Mesenchymal stem cell (in vitro differentiated cells and primary cell): ENCODE measurements at regions not wholly inside any gene's neighbourhood (a gene's known extent, or its start where the extent isn't known, plus 50 kb on each side); places are given as distances from the start of the nearest gene placed in this dataset.

Experiments
- DNase-seq: peaks from one replicate; pipeline ENCODE4 v3.0.0-alpha.2; 2013
- H2AFZ ChIP-seq: one replicate; pipeline ENCODE4 v1.6.1; 2013; ENCODE audit warnings: low read depth, mild to moderate bottlenecking, control low read depth, inconsistent platforms, low read length, moderate library complexity
- H2AK5ac ChIP-seq: 2 replicates; pipeline ENCODE4 v1.6.1; 2013; ENCODE audit warnings: low read length, moderate library complexity, mild to moderate bottlenecking, inconsistent platforms; ENCODE audit not compliant: severe bottlenecking
- H2BK120ac ChIP-seq: one replicate; pipeline ENCODE4 v1.6.1; 2013; ENCODE audit warnings: low read depth, mild to moderate bottlenecking, inconsistent platforms, low read length, moderate library complexity
- H2BK12ac ChIP-seq, 2 experiments: one replicate each; pipeline ENCODE4 v1.6.1; 2013; ENCODE audit warnings: inconsistent platforms in 2 of 2, low read length in 2 of 2, mild to moderate bottlenecking in 2 of 2, moderate library complexity in 2 of 2, control low read depth in 1 of 2
- H2BK15ac ChIP-seq: one replicate; pipeline ENCODE4 v1.6.1; 2013; ENCODE audit warnings: mild to moderate bottlenecking, low read depth, inconsistent platforms; ENCODE audit not compliant: poor library complexity, severe bottlenecking
- H2BK5ac ChIP-seq: 2 replicates; pipeline ENCODE4 v1.6.1; 2013; ENCODE audit warnings: low read depth, mild to moderate bottlenecking, low read length, control low read depth, inconsistent platforms; ENCODE audit not compliant: poor library complexity, severe bottlenecking
- H3K14ac ChIP-seq, 2 experiments: one replicate each; pipeline ENCODE4 v1.6.1; 2013; ENCODE audit warnings: inconsistent platforms in 2 of 2, low read length in 2 of 2, control low read depth in 1 of 2, mild to moderate bottlenecking in 1 of 2, moderate library complexity in 1 of 2
- H3K18ac ChIP-seq, 2 experiments: one replicate each; pipeline ENCODE4 v1.6.1; 2013; ENCODE audit warnings: inconsistent platforms in 2 of 2, low read length in 2 of 2, control low read depth in 1 of 2, low read depth in 1 of 2, mild to moderate bottlenecking in 1 of 2
- H3K23ac ChIP-seq, 2 experiments: one replicate each; pipeline ENCODE4 v1.6.1; 2013; ENCODE audit warnings: inconsistent platforms in 2 of 2, low read length in 2 of 2, mild to moderate bottlenecking in 2 of 2, moderate library complexity in 2 of 2, control low read depth in 1 of 2
- H3K27ac ChIP-seq: 2 replicates; pipeline ENCODE4 v1.5.1; 2013; ENCODE audit warnings: mild to moderate bottlenecking, moderate library complexity, low read length, control low read depth, inconsistent platforms; ENCODE audit not compliant: poor library complexity, severe bottlenecking
- H3K27me3 ChIP-seq, 2 experiments: 2 replicates each; pipeline versions ENCODE4 v1.6.1 to v1.7.0; 2013; ENCODE audit warnings: low read length in 2 of 2, mild to moderate bottlenecking in 2 of 2, moderate library complexity in 2 of 2, control low read depth in 1 of 2, inconsistent platforms in 1 of 2; ENCODE audit not compliant: control insufficient read depth in 1 of 2, insufficient read depth in 1 of 2
- H3K36me3 ChIP-seq, 2 experiments: 2 replicates each; pipeline versions ENCODE4 v1.6.1 to v1.7.0; 2013; ENCODE audit warnings: low read length in 2 of 2, control low read depth in 1 of 2, inconsistent platforms in 1 of 2, low read depth in 1 of 2, mild to moderate bottlenecking in 1 of 2; ENCODE audit not compliant: insufficient read depth in 2 of 2, control insufficient read depth in 1 of 2
- H3K4ac ChIP-seq, 2 experiments: one replicate each; pipeline ENCODE4 v1.6.1; 2013; ENCODE audit warnings: inconsistent platforms in 2 of 2, low read length in 2 of 2, mild to moderate bottlenecking in 2 of 2, moderate library complexity in 2 of 2, control low read depth in 1 of 2, low read depth in 1 of 2
- H3K4me1 ChIP-seq: 2 replicates; pipeline ENCODE4 v1.6.1; 2013; ENCODE audit warnings: low read depth, low read length, control low read depth; ENCODE audit not compliant: control insufficient read depth, insufficient read depth
- H3K4me2 ChIP-seq: 2 replicates; pipeline ENCODE4 v1.6.1; 2013; ENCODE audit warnings: low read length, mild to moderate bottlenecking, inconsistent platforms; ENCODE audit not compliant: poor library complexity, severe bottlenecking
- H3K4me3 ChIP-seq, 2 experiments: 2 replicates each; pipeline versions ENCODE4 v1.5.1 to v1.7.0; 2013; ENCODE audit warnings: low read length in 2 of 2, mild to moderate bottlenecking in 2 of 2, control low read depth in 1 of 2, low read depth in 1 of 2; ENCODE audit not compliant: insufficient read depth in 1 of 2
- H3K79me1 ChIP-seq: replicated peaks from 2 replicates; pipeline ENCODE4 v1.6.1; 2013; ENCODE audit warnings: mild to moderate bottlenecking, control low read depth, low read length, inconsistent platforms; ENCODE audit not compliant: poor library complexity, severe bottlenecking
- H3K9ac ChIP-seq: 2 replicates; pipeline ENCODE4 v1.7.0; 2013; ENCODE audit warnings: mild to moderate bottlenecking, low read length, moderate library complexity
- H3K9me3 ChIP-seq: 2 replicates; pipeline ENCODE4 v1.7.0; 2013; ENCODE audit warnings: mild to moderate bottlenecking, low read length; ENCODE audit not compliant: control insufficient read depth
- H4K8ac ChIP-seq: one replicate; pipeline ENCODE4 v1.6.1; 2013; ENCODE audit warnings: inconsistent platforms, mild to moderate bottlenecking, low read length, moderate library complexity
- H4K91ac ChIP-seq: one replicate; pipeline ENCODE4 v1.6.1; 2013; ENCODE audit warnings: mild to moderate bottlenecking, low read length, inconsistent platforms
- WGBS: methylation state at CpG from one replicate; pipeline ENCODE4 v1.1.7; 2013; ENCODE audit warnings: mixed read lengths; 5-methylcytosine and 5-hydroxymethylcytosine counted together

DNA sequence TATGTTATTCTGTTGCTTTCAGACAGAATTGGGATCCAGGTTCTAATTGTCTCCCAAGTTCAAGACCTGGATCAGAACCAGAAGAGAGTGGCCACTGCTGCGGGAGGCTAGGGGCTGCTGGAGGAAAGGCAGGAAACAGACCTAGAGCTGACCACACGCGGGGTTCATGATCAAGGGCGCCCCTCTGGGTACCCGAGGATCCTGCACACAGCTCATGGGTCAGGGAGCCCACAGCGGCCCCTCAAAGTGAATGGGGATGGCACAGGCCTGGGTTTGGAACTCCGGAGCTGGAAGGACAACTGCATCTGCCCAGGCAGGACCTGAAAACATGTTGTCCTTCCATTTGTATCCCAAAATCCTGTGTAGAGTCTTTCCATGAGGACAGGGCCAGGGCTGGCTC lies 107.0 kb downstream of the RMI2 start:
- H3K18ac ChIP-seq: no peak overlapping the region
- peaks cover 10 to 44% of the 10 kb centered on the region in 2 experiments for H3K27me3 ChIP-seq
- no peak overlapping the region for H2AFZ ChIP-seq
- H3K9me3 ChIP-seq: no peaks in the 10 kb centered on the region
- H4K91ac ChIP-seq: no peak overlapping the region
- H3K9ac ChIP-seq: peak overlapping the region; percentile 72
- H4K8ac ChIP-seq: no peak overlapping the region
- no peaks in the 10 kb centered on the region for H3K79me1 ChIP-seq
- DNase-seq: no peak
- no peak overlapping the region for H3K27ac ChIP-seq
- no peaks in the 10 kb centered on the region for H3K4me1 ChIP-seq
- H2BK15ac ChIP-seq: no peak overlapping the region
- H3K14ac ChIP-seq: no peak overlapping the region
- WGBS: 93% methylated on average over 7 of the region's 7 CpGs
- no peak overlapping the region for H2BK5ac ChIP-seq
- H2AK5ac ChIP-seq: no peak overlapping the region
- no peaks in the 10 kb centered on the region for H3K36me3 ChIP-seq
- H3K4ac ChIP-seq: no peak overlapping the region
- no peak overlapping the region for H2BK120ac ChIP-seq
- H3K23ac ChIP-seq: no peak overlapping the region
- peak overlapping the region in 1 of 2 experiments; percentile 54 for H3K4me3 ChIP-seq
- H3K4me2 ChIP-seq: no peak overlapping the region
- H2BK12ac ChIP-seq: no peak overlapping the region

- H2BK5ac ChIP-seq: no peak overlapping the region
- H4K8ac ChIP-seq: no peak overlapping the region
- no peaks in the 10 kb centered on the region for H3K4me1 ChIP-seq
- no peak overlapping the region for H3K23ac ChIP-seq
- H2AK5ac ChIP-seq: no peak overlapping the region
- H2BK120ac ChIP-seq: no peak overlapping the region
- DNase-seq: no peak
- WGBS: 99% methylated on average over 3 of the region's 5 CpGs
- no peak overlapping the region for H2BK12ac ChIP-seq
- H3K36me3 ChIP-seq: no peaks in the 10 kb centered on the region
- no peak overlapping the region for H3K27ac ChIP-seq
- no peak overlapping the region for H3K4ac ChIP-seq
- H3K18ac ChIP-seq: no peak overlapping the region
- H3K27me3 ChIP-seq: peaks cover 4 to 40% of the 10 kb centered on the region in 2 experiments
- no peak overlapping the region for H2BK15ac ChIP-seq
- peak overlapping the region; percentile 72 for H3K9ac ChIP-seq
- no peak overlapping the region for H3K4me2 ChIP-seq
- no peaks in the 10 kb centered on the region for H3K9me3 ChIP-seq
- no peak overlapping the region for H2AFZ ChIP-seq
- H3K4me3 ChIP-seq: peak overlapping the region in 1 of 2 experiments; percentile 54
- no peak overlapping the region for H3K14ac ChIP-seq
- no peak overlapping the region for H4K91ac ChIP-seq
- H3K79me1 ChIP-seq: no peaks in the 10 kb centered on the region
These were observed 107.6 kb downstream of the RMI2 start for GRCh38 chr16:11452746-11453389.

DNA sequence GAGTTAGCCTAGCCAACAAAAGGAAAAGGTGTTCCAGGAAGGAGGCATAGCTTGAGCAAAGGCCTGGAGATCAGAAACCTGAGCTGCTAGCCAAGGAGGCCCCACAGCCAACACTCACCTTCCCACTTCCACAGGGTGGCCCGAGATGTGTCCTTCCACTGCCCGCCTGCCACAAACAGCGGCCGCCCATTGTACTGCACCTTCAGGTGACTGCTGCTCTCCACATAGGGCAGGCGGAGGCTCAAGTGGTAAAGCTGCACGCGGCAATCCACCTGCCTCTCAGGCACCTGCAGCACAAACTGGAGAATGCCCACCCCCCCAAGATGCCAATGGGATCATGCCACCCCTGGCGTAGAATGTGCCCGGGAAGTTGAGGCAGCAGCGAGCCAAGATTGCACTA lies 111.5 kb downstream of the RMI2 start:
- Histone ChIP-seq H4K8ac (peak overlapping the region; percentile 23), H3K23ac (no peak overlapping the region), H2AK5ac (no peak overlapping the region), H2BK12ac (no peak overlapping the region), H3K4me2 (no peak overlapping the region), H3K27ac (no peak overlapping the region), H3K79me1 (no peaks in the 10 kb centered on the region), H3K36me3 (no peaks in the 10 kb centered on the region), H3K4me3 (no peak overlapping the region), H3K9ac (no peak overlapping the region), H2BK15ac (no peak overlapping the region), H3K4ac (no peak overlapping the region), H4K91ac (no peak overlapping the region), H3K18ac (no peak overlapping the region), H2BK120ac (no peak overlapping the region), H2AFZ (no peak overlapping the region), H3K4me1 (no peaks in the 10 kb centered on the region), H3K27me3 (peaks cover 16 to 31% of the 10 kb centered on the region in 2 experiments), H2BK5ac (no peak overlapping the region), H3K9me3 (no peaks in the 10 kb centered on the region), H3K14ac (no peak overlapping the region)
- DNase-seq: no peak
- 98% methylated on average over 10 of the region's 10 CpGs for WGBS

DNA sequence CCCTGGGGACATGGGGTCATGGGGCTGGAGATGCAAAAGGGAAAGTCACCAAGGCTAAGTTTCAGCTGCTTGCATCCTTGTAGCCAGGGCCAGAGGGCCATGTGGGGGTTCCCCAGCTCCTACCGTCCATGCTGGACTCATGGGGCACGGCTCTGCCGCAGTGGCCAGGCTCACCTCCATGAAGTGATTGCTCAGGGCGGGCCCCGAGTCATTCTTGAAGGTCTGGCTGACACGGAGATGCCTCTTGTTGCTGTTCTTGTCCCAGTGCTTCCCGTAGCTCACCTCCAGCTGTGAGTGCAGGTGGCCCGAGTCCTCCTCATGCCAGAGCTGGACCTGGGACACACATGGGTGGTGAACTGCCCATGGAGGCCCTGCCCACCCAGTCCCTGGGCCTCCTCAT lies 114.5 kb downstream of the RMI2 start:
- no peak overlapping the region for H2AK5ac ChIP-seq
- no peak overlapping the region for H3K4me3 ChIP-seq
- no peak overlapping the region for H3K9ac ChIP-seq
- no peak overlapping the region for H3K27ac ChIP-seq
- H2AFZ ChIP-seq: no peak overlapping the region
- no peaks in the 10 kb centered on the region for H3K79me1 ChIP-seq
- H4K8ac ChIP-seq: no peak overlapping the region
- no peaks in the 10 kb centered on the region for H3K36me3 ChIP-seq
- no peak overlapping the region for H3K4me2 ChIP-seq
- no peak for DNase-seq
- 88% methylated on average over 8 of the region's 8 CpGs for WGBS
- H4K91ac ChIP-seq: no peak overlapping the region
- no peak overlapping the region for H2BK15ac ChIP-seq
- no peak overlapping the region for H3K4ac ChIP-seq
- H2BK120ac ChIP-seq: no peak overlapping the region
- H3K9me3 ChIP-seq: no peaks in the 10 kb centered on the region
- H2BK5ac ChIP-seq: no peak overlapping the region
- no peaks in the 10 kb centered on the region for H3K4me1 ChIP-seq
- H3K18ac ChIP-seq: no peak overlapping the region
- H3K14ac ChIP-seq: no peak overlapping the region
- H2BK12ac ChIP-seq: no peak overlapping the region
- H3K23ac ChIP-seq: no peak overlapping the region
- H3K27me3 ChIP-seq: peaks cover 19 to 35% of the 10 kb centered on the region in 2 experiments
